Liver (tissue), 8 donors: ENCODE measurements at regions not wholly inside any gene's neighbourhood (a gene's known extent, or its start where the extent isn't known, plus 50 kb on each side); places are given as distances from the start of the nearest gene placed in this dataset.

ENCODE experiments used
- DNase-seq: peaks from one replicate; pipeline ENCODE4 v3.0.0-alpha.2; 2017; ENCODE audit warnings: low spot score
- H3K27ac ChIP-seq, 2 donors: one replicate each; pipeline ENCODE4 v1.7.0; 2013; ENCODE audit warnings: inconsistent platforms in 2 of 2, low read length in 2 of 2, control low read depth in 1 of 2, low read depth in 1 of 2, mild to moderate bottlenecking in 1 of 2
- H3K27me3 ChIP-seq, 4 donors: one replicate each; pipeline versions ENCODE4 v1.6.1 to v1.7.0; 2013; ENCODE audit warnings: low read length in 3 of 4, inconsistent platforms in 1 of 4, mild to moderate bottlenecking in 1 of 4, moderate library complexity in 1 of 4; ENCODE audit not compliant: control insufficient read depth in 4 of 4, insufficient read depth in 4 of 4
- H3K36me3 ChIP-seq, 4 donors: one replicate each; pipeline versions ENCODE4 v1.6.1 to v1.7.0; 2013; ENCODE audit warnings: low read length in 3 of 4, mild to moderate bottlenecking in 3 of 4, low read depth in 1 of 4, moderate library complexity in 1 of 4; ENCODE audit not compliant: control insufficient read depth in 4 of 4, insufficient read depth in 3 of 4
- H3K4me1 ChIP-seq, 4 donors: one replicate each; pipeline versions ENCODE4 v1.6.1 to v1.7.0; 2013; ENCODE audit warnings: low read length in 3 of 4, mild to moderate bottlenecking in 3 of 4, moderate library complexity in 1 of 4; ENCODE audit not compliant: control insufficient read depth in 4 of 4, insufficient read depth in 4 of 4
- H3K4me3 ChIP-seq, 3 donors: one replicate each; pipeline versions ENCODE4 v1.6.1 to v1.7.0; 2013; ENCODE audit warnings: low read length in 3 of 3, control low read depth in 1 of 3, low read depth in 1 of 3, mild to moderate bottlenecking in 1 of 3
- H3K9ac ChIP-seq, 2 donors: one replicate each; pipeline ENCODE4 v1.7.0; 2013; ENCODE audit warnings: low read length in 2 of 2, mild to moderate bottlenecking in 2 of 2, moderate library complexity in 2 of 2, control low read depth in 1 of 2, low read depth in 1 of 2
- H3K9me3 ChIP-seq, 4 donors: one replicate each; pipeline versions ENCODE4 v1.6.1 to v1.7.0; 2013; ENCODE audit warnings: low read length in 3 of 4; ENCODE audit not compliant: control insufficient read depth in 4 of 4
- EGR1 ChIP-seq, 2 donors: IDR thresholded peaks; 2 replicates each; pipeline ENCODE4 v1.6.1; 2016 to 2018; ENCODE audit warnings: antibody characterized with exemption in 2 of 2, low read depth in 2 of 2
- FOXA2 ChIP-seq: IDR thresholded peaks from 2 replicates; pipeline ENCODE4 v1.6.1; 2016; ENCODE audit warnings: antibody characterized with exemption
- HNF4A ChIP-seq, 2 donors: conservative IDR thresholded peaks; 2 replicates each; pipeline ENCODE4 v1.6.1; 2016; ENCODE audit warnings: antibody characterized with exemption in 2 of 2, mild to moderate bottlenecking in 2 of 2
- JUND ChIP-seq, 2 donors: IDR thresholded peaks; 2 replicates each; pipeline ENCODE4 v1.6.1; 2016; ENCODE audit warnings: antibody characterized with exemption in 2 of 2
- RAD21 ChIP-seq, 2 donors: IDR thresholded peaks; 2 replicates each; pipeline ENCODE4 v1.6.1; 2016; ENCODE audit warnings: antibody characterized with exemption in 2 of 2, mild to moderate bottlenecking in 2 of 2
- SP1 ChIP-seq: IDR thresholded peaks from 2 replicates; pipeline ENCODE4 v1.6.1; 2018; ENCODE audit warnings: antibody characterized with exemption, mild to moderate bottlenecking
- TAF1 ChIP-seq: conservative IDR thresholded peaks from 2 replicates; pipeline ENCODE4 v1.6.1; 2016; ENCODE audit warnings: antibody characterized with exemption, mild to moderate bottlenecking
- YY1 ChIP-seq: IDR thresholded peaks from 2 replicates; pipeline ENCODE4 v1.6.1; 2016; ENCODE audit warnings: antibody characterized with exemption, mild to moderate bottlenecking
- ZBTB33 ChIP-seq: IDR thresholded peaks from 2 replicates; pipeline ENCODE4 v1.6.1; 2016; ENCODE audit warnings: antibody characterized with exemption
- WGBS: extraction: QIAGEN DNeasy Blood & Tissue Kit; methylation state at CpG from one replicate; pipeline ENCODE4 v1.1.7; 2013; 5-methylcytosine and 5-hydroxymethylcytosine counted together
- TF ChIP-seq, protein P1 (sequence below): fragments of 150-350 bp; IDR thresholded peaks from 2 replicates; pipeline ENCODE4 v1.5.1; 2017; ENCODE audit warnings: improper control_type of control experiment, low read depth, low read length; ENCODE audit not compliant: missing input control
- TF ChIP-seq, protein P2 (sequence below): IDR thresholded peaks from 2 replicates; pipeline ENCODE4 v1.6.1; 2016; ENCODE audit warnings: antibody characterized with exemption, mild to moderate bottlenecking
- TF ChIP-seq, protein P3 (sequence below): IDR thresholded peaks from 2 replicates; pipeline ENCODE4 v1.6.1; 2016; ENCODE audit warnings: antibody characterized with exemption
- donor health status: healthy.
- donor health status: healthy.
- donor health status: healthy.
- donor health status: healthy.
- donor health status: healthy.

- Histone ChIP-seq H3K9ac (no peak overlapping the region), H3K36me3 (no peaks in the 10 kb centered on the region), H3K4me3 (no peak overlapping the region), H3K27me3 (no peaks in the 10 kb centered on the region), H3K27ac (no peak overlapping the region), H3K9me3 (no peaks in the 10 kb centered on the region), H3K4me1 (no peaks in the 10 kb centered on the region)
- no peak for TF ChIP-seq YY1
- TF ChIP-seq TAF1, result no peak
- TF ChIP-seq SP1, result no peak
- TF ChIP-seq HNF4A (conservative IDR thresholded peaks at IDR 0.05), result no peak
- TF ChIP-seq, protein P1, sequence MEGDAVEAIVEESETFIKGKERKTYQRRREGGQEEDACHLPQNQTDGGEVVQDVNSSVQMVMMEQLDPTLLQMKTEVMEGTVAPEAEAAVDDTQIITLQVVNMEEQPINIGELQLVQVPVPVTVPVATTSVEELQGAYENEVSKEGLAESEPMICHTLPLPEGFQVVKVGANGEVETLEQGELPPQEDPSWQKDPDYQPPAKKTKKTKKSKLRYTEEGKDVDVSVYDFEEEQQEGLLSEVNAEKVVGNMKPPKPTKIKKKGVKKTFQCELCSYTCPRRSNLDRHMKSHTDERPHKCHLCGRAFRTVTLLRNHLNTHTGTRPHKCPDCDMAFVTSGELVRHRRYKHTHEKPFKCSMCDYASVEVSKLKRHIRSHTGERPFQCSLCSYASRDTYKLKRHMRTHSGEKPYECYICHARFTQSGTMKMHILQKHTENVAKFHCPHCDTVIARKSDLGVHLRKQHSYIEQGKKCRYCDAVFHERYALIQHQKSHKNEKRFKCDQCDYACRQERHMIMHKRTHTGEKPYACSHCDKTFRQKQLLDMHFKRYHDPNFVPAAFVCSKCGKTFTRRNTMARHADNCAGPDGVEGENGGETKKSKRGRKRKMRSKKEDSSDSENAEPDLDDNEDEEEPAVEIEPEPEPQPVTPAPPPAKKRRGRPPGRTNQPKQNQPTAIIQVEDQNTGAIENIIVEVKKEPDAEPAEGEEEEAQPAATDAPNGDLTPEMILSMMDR, result no peak
- TF ChIP-seq, protein P2, sequence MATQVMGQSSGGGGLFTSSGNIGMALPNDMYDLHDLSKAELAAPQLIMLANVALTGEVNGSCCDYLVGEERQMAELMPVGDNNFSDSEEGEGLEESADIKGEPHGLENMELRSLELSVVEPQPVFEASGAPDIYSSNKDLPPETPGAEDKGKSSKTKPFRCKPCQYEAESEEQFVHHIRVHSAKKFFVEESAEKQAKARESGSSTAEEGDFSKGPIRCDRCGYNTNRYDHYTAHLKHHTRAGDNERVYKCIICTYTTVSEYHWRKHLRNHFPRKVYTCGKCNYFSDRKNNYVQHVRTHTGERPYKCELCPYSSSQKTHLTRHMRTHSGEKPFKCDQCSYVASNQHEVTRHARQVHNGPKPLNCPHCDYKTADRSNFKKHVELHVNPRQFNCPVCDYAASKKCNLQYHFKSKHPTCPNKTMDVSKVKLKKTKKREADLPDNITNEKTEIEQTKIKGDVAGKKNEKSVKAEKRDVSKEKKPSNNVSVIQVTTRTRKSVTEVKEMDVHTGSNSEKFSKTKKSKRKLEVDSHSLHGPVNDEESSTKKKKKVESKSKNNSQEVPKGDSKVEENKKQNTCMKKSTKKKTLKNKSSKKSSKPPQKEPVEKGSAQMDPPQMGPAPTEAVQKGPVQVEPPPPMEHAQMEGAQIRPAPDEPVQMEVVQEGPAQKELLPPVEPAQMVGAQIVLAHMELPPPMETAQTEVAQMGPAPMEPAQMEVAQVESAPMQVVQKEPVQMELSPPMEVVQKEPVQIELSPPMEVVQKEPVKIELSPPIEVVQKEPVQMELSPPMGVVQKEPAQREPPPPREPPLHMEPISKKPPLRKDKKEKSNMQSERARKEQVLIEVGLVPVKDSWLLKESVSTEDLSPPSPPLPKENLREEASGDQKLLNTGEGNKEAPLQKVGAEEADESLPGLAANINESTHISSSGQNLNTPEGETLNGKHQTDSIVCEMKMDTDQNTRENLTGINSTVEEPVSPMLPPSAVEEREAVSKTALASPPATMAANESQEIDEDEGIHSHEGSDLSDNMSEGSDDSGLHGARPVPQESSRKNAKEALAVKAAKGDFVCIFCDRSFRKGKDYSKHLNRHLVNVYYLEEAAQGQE, result no peak
- TF ChIP-seq FOXA2, result no peak
- no peak for TF ChIP-seq ZBTB33
- TF ChIP-seq RAD21 (IDR thresholded peaks at IDR 0.05), result no peak
- TF ChIP-seq, protein P3, sequence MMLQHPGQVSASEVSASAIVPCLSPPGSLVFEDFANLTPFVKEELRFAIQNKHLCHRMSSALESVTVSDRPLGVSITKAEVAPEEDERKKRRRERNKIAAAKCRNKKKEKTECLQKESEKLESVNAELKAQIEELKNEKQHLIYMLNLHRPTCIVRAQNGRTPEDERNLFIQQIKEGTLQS, result no peak
- TF ChIP-seq EGR1 (IDR thresholded peaks at IDR 0.05; ENCODE audit: low read depth in 2 of 2), result no peak
- no peak for TF ChIP-seq JUND (IDR thresholded peaks at IDR 0.05)
- WGBS, result 80% methylated on average over 2 of the region's 2 CpGs
- no peak for DNase-seq
Measured at GRCh38 chr11:28636566-28636965, 528.4 kb downstream of the METTL15 start.

DNA sequence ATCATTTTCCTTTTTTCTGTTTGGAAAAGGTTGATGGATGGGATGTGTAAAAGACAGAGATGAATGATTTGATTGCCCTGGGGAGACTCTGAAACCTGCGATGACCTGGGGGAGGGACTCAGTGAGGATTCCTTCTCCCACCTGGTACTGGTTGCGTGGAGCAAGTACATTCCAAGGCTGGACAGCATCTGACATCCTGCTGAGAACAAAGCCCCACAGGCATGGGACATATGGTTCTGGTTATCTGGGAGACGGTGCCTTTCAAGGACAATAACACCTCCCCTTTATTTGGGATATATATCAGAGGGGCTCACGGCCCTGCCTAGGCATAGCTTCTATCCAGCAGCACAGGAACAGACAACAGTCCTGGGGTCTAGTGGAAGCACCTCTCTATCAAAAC, 527.8 kb downstream of the METTL15 start:
- Histone ChIP-seq H3K4me1 (no peaks in the 10 kb centered on the region), H3K27me3 (no peaks in the 10 kb centered on the region), H3K36me3 (no peaks in the 10 kb centered on the region), H3K9me3 (no peaks in the 10 kb centered on the region), H3K4me3 (no peak overlapping the region), H3K9ac (no peak overlapping the region), H3K27ac (no peak overlapping the region)
- DNase-seq, result no peak
- TF ChIP-seq, protein P2, result no peak
- TF ChIP-seq, protein P1, result no peak
- no peak for TF ChIP-seq TAF1
- TF ChIP-seq SP1, result no peak
- no peak for TF ChIP-seq JUND (IDR thresholded peaks at IDR 0.05)
- TF ChIP-seq EGR1 (IDR thresholded peaks at IDR 0.05; ENCODE audit: low read depth in 2 of 2), result no peak
- no peak for TF ChIP-seq ZBTB33
- no peak for TF ChIP-seq RAD21 (IDR thresholded peaks at IDR 0.05)
- TF ChIP-seq HNF4A (conservative IDR thresholded peaks at IDR 0.05), result no peak
- WGBS, result 66% methylated on average over 4 of the region's 4 CpGs
